GM10248 (cell line): ENCODE measurements at regions not wholly inside any gene's neighbourhood (a gene's known extent, or its start where the extent isn't known, plus 50 kb on each side); places are given as distances from the start of the nearest gene placed in this dataset.

ENCODE experiments used
- CTCF ChIA-PET: fragments of 300-600 bp; sonication (Branson Sonifier 250); formaldehyde crosslinking; extraction: SDS; loops from one replicate; lab custom pipeline; 2021; ENCODE audit warnings: antibody characterized with exemption; lab: Yijun Ruan, JAX
- POLR2A ChIA-PET: fragments of 350-650 bp; sonication (Branson Sonifier 250); formaldehyde crosslinking; extraction: SDS; loops from one replicate; lab custom pipeline; 2020; ENCODE audit warnings: antibody characterized with exemption; lab: Yijun Ruan, JAX
- DNase-seq: peaks from one replicate; pipeline ENCODE4 v3.0.0; 2012; ENCODE audit errors: extremely low spot score
- CTCF ChIP-seq: IDR thresholded peaks from 2 replicates; pipeline ENCODE4 v1.5.1; 2012; ENCODE audit warnings: mild to moderate bottlenecking, low read depth; ENCODE audit errors: extremely low read depth, missing control alignments, control extremely low read depth

DNA sequence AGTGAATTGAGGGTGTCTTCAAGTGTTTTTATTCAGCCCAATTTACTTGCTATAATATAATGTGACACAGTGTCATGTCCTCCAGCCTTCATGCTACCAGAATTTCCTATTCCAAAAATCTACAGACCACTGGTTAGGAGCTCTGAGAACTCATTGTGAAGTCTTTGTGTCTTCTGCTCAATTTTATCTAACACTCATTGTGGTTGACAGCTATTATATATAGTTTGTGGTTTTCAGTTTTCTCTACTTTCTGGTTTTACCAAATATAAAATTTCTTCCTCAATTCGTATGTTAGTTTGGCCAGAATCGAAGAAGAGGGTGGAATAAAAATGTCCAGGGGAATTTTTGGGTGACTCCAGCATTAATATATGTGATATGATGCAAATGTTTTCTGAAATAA is 509.3 kb upstream of the NUDT12 start:
- CTCF ChIA-PET, result no interaction called here
- no peak for DNase-seq
- POLR2A ChIA-PET, result no interaction called here
- TF ChIP-seq CTCF, result no peak

- no peak for DNase-seq
- TF ChIP-seq CTCF, result no peak
- ChIA-PET CTCF (no interaction called here), POLR2A (no interaction called here)
Observed at GRCh38 chr5:104062621-104063377, 500.2 kb upstream of the NUDT12 start.

DNA sequence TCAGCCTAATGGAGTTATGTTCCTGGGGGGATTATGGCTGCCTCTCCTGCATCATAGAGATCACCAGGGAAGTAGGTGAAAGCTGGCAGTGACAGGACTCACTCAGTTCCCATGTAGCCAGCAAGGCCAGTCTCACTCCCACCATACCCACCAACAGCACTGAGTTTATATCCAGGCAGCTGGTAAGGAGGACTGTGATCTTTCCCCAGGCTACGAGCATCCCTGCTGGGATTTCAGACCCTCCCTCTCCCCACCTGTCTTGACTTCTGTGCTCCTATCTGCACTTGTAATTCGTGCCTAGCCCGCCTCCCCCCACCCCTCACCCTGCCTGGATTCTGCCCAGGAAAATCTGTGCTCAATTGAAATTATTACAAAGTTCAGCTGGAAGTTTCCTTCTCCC is 499.1 kb upstream of the NUDT12 start:
- ChIA-PET CTCF (no interaction called here), POLR2A (no interaction called here)
- no peak for DNase-seq
- TF ChIP-seq CTCF, result no peak

DNA sequence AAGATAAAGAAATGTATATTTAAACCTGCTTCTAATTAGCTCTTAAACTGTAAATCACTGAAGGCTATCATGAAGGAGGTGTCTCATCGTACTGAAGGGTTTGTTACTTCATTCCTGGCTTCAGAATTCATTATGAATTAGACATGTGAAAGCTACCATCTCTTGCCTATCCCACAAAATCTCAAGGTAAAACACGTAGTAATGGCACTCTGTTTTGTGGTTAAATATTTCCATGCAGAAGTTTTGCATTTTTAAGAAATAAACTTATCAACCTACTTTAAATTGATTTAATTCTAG is 490.7 kb upstream of the NUDT12 start:
- no peak for TF ChIP-seq CTCF
- ChIA-PET POLR2A (no interaction called here), CTCF (no interaction called here)
- DNase-seq, result no peak

DNA sequence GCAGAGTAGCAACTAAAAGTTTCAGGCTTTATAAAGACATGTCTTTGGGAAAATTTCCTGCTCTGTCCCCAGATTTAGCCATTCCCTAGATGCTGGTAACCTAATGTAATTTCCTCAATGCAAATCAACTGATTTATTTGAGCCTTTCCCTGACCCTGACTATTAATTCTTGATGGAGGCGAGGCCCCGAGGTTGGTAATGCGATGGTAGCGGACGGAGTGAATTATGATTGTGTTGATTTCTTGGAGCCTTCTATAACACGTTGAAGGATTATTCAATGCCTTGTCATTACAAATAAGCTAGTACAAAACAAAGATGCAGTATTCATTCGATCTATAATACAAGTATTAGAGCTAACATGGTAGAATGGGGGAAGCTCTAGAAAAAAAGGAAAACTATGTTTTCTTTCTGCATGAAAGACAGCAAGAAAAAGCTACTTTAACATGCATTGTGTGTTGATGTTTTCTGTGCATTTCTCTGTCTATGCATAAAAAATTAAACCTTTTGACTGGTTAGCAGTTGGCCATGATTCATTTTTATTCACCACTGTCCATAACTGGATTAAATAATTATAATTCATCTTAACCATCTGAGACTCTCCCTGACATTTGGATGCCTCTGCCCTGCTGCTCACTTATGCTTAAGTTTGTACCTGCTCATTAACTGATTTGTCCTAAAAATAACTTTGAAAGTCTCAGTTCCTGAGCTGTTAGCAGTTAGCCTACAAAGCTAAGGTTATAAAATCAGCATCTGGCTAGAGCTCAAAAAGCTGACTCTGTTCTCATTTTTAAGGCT is 490.2 kb upstream of the NUDT12 start:
- no peak for TF ChIP-seq CTCF
- POLR2A ChIA-PET, result no interaction called here
- CTCF ChIA-PET, result no interaction called here
- no peak for DNase-seq

DNA sequence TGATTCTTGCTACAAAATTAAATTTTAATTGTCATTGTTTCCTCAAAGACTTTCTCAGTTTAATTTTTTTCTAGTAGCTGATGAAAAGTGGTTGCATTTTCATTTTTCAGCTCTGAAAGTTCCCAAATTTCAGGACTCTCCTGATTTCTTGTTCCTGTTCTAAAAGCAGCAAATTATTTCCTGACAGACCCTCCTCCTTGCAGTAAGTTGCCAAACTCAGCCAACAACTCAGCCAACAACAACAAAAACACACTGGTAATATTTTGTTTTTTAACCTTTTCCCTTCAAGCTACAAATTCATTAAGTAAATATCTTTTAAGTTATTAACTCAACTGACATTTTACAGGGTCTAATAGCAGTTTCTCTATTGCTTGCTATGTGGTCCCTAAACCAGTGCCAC is 487.8 kb upstream of the NUDT12 start:
- no peak for DNase-seq
- CTCF ChIA-PET, result no interaction called here
- no peak for TF ChIP-seq CTCF
- POLR2A ChIA-PET, result no interaction called here
